NCI-H1694 (cell line): ENCODE measurements at regions not wholly inside any gene's neighbourhood (a gene's known extent, or its start where the extent isn't known, plus 50 kb on each side); places are given as distances from the start of the nearest gene placed in this dataset.

Experiments
- DNase-seq: peaks from one replicate; lab custom pipeline; 2025; lab: John Stamatoyannopoulos, UW

- DNase-seq = no peak
Measured at GRCh38 chr9:118940473-118940872, 428.8 kb downstream of the BRINP1 start.

GRCh38 chr9:118946669-118947068 is 422.6 kb downstream of the BRINP1 start:
- no peak for DNase-seq

GRCh38 chr9:118954857-118955256 is 414.4 kb downstream of the BRINP1 start:
- no peak for DNase-seq

GRCh38 chr9:118957585-118957984 is 411.6 kb downstream of the BRINP1 start:
- no peak for DNase-seq

GRCh38 chr9:118959366-118959765 is 409.9 kb downstream of the BRINP1 start:
- DNase-seq = no peak

- DNase-seq = no peak
Measured at GRCh38 chr9:118961857-118962256, 407.4 kb downstream of the BRINP1 start.

- DNase-seq = no peak
Measured at GRCh38 chr9:118962426-118962825, 406.8 kb downstream of the BRINP1 start.

GRCh38 chr9:118963674-118964073 is 405.6 kb downstream of the BRINP1 start:
- DNase-seq = no peak

GRCh38 chr9:118967901-118968300 is 401.3 kb downstream of the BRINP1 start:
- DNase-seq = no peak

GRCh38 chr9:118975736-118976135 is 393.5 kb downstream of the BRINP1 start:
- no peak for DNase-seq

GRCh38 chr9:118976160-118976559 is 393.1 kb downstream of the BRINP1 start:
- no peak for DNase-seq

- DNase-seq = no peak
Measured at GRCh38 chr9:118984607-118985006, 384.6 kb downstream of the BRINP1 start.

- no peak for DNase-seq
Measured at GRCh38 chr9:118985851-118986250, 383.4 kb downstream of the BRINP1 start.

GRCh38 chr9:118987167-118987566 is 382.1 kb downstream of the BRINP1 start:
- no peak for DNase-seq

GRCh38 chr9:118990949-118991348 is 378.3 kb downstream of the BRINP1 start:
- DNase-seq = no peak

GRCh38 chr9:118991366-118992285 is 377.6 kb downstream of the BRINP1 start:
- no peak for DNase-seq

- DNase-seq = no peak
Measured at GRCh38 chr9:118992813-118993794, 376.1 kb downstream of the BRINP1 start.

- DNase-seq = no peak
Measured at GRCh38 chr9:118993965-118994364, 375.3 kb downstream of the BRINP1 start.

GRCh38 chr9:119002491-119002890 is 366.7 kb downstream of the BRINP1 start:
- no peak for DNase-seq

- no peak for DNase-seq
Measured at GRCh38 chr9:119003201-119003611, 366.0 kb downstream of the BRINP1 start.

- no peak for DNase-seq
Measured at GRCh38 chr9:119003882-119004617, 365.2 kb downstream of the BRINP1 start.

GRCh38 chr9:119004618-119004990 is 364.6 kb downstream of the BRINP1 start:
- no peak for DNase-seq
